ENCODE measurements at regions not wholly inside any gene's neighbourhood (a gene's known extent, or its start where the extent isn't known, plus 50 kb on each side); places are given as distances from the start of the nearest gene placed in this dataset.
A peak's percentile ranks its signal among the peaks of the same experiment; 100 is the strongest.
"Not testable (repeated sequence)": the region's sequence is repeated elsewhere in the genome, so short reads cannot be mapped to it uniquely, and the experiment has no call there.

GRCh38 chr12:31162896-31163560 lies 89.4 kb downstream of the DDX11 start:
- not testable (repeated sequence) for H3K4me3 ChIP-seq (ENCODE audit: low read length)

GRCh38 chr12:31174293-31174692 lies 100.6 kb downstream of the DDX11 start:
- not testable (repeated sequence) for H3K27ac ChIP-seq (ENCODE audit: low read length); H3F3A ChIP-seq (ENCODE audit: insufficient read depth, low read length); H3K4me1 ChIP-seq (ENCODE audit: low read length); H3K9ac ChIP-seq (ENCODE audit: low read length); H2AFZ ChIP-seq (ENCODE audit: low read length); H3K9me2 ChIP-seq (replicated peaks; ENCODE audit: insufficient read depth, low read length); H4K20me1 ChIP-seq (ENCODE audit: insufficient read depth, low read length); H3K27me3 ChIP-seq (replicated peaks; ENCODE audit: insufficient read depth, low read length); H3K79me2 ChIP-seq (ENCODE audit: low read length); H3K4me3 ChIP-seq (ENCODE audit: low read length); H3K9me3 ChIP-seq (replicated peaks; ENCODE audit: insufficient read depth, low read length); H3K36me3 ChIP-seq (replicated peaks; ENCODE audit: insufficient read depth, low read length); H3K4me2 ChIP-seq (ENCODE audit: low read depth, low read length); DNase-seq

More at GRCh38 chr12:31162896-31163560, 89.4 kb downstream of the DDX11 start:
- DNase-seq; H3K36me3 ChIP-seq (replicated peaks; ENCODE audit: insufficient read depth, low read length); H3K4me2 ChIP-seq (ENCODE audit: low read depth, low read length); H3K9ac ChIP-seq (ENCODE audit: low read length); H3K27ac ChIP-seq (ENCODE audit: low read length); H3K79me2 ChIP-seq (ENCODE audit: low read length); H3K27me3 ChIP-seq (replicated peaks; ENCODE audit: insufficient read depth, low read length); H3K9me2 ChIP-seq (replicated peaks; ENCODE audit: insufficient read depth, low read length); H3F3A ChIP-seq (ENCODE audit: insufficient read depth, low read length); H3K9me3 ChIP-seq (replicated peaks; ENCODE audit: insufficient read depth, low read length); H2AFZ ChIP-seq (ENCODE audit: low read length); H4K20me1 ChIP-seq (ENCODE audit: insufficient read depth, low read length); H3K4me1 ChIP-seq (ENCODE audit: low read length): not testable (repeated sequence)

GRCh38 chr12:31177514-31177913 lies 103.9 kb downstream of the DDX11 start:
- H3K79me2 ChIP-seq (ENCODE audit: low read length); H3K4me2 ChIP-seq (ENCODE audit: low read depth, low read length); H3K9ac ChIP-seq (ENCODE audit: low read length); H3K9me2 ChIP-seq (replicated peaks; ENCODE audit: insufficient read depth, low read length); H3K27me3 ChIP-seq (replicated peaks; ENCODE audit: insufficient read depth, low read length); H3K27ac ChIP-seq (ENCODE audit: low read length); H3K9me3 ChIP-seq (replicated peaks; ENCODE audit: insufficient read depth, low read length); H3K4me3 ChIP-seq (ENCODE audit: low read length); DNase-seq; H4K20me1 ChIP-seq (ENCODE audit: insufficient read depth, low read length); H3K36me3 ChIP-seq (replicated peaks; ENCODE audit: insufficient read depth, low read length); H2AFZ ChIP-seq (ENCODE audit: low read length): not testable (repeated sequence)
- peak; percentile 16 for TF ChIP-seq CTCF (IDR thresholded peaks at IDR 0.05; ENCODE audit: low read length)
- peaks cover 17% of the 10 kb centered on the region for H3K4me1 ChIP-seq (ENCODE audit: low read length)
- peaks cover 13% of the 10 kb centered on the region for H3F3A ChIP-seq (ENCODE audit: insufficient read depth, low read length)

GRCh38 chr12:31178875-31179274 lies 105.2 kb downstream of the DDX11 start:
- not testable (repeated sequence) for H3K9me2 ChIP-seq (replicated peaks; ENCODE audit: insufficient read depth, low read length); H3K36me3 ChIP-seq (replicated peaks; ENCODE audit: insufficient read depth, low read length); H3K9ac ChIP-seq (ENCODE audit: low read length); H3K79me2 ChIP-seq (ENCODE audit: low read length); H3K9me3 ChIP-seq (replicated peaks; ENCODE audit: insufficient read depth, low read length); H4K20me1 ChIP-seq (ENCODE audit: insufficient read depth, low read length); H2AFZ ChIP-seq (ENCODE audit: low read length); H3K4me3 ChIP-seq (ENCODE audit: low read length); H3K27me3 ChIP-seq (replicated peaks; ENCODE audit: insufficient read depth, low read length)
- peaks cover 13% of the 10 kb centered on the region for H3F3A ChIP-seq (ENCODE audit: insufficient read depth, low read length)
- peak; percentile 33 for DNase-seq
- peaks cover 18% of the 10 kb centered on the region for H3K4me1 ChIP-seq (ENCODE audit: low read length)
- peak overlapping the region; percentile 73; the same call in 1 of the 2 replicates for H3K27ac ChIP-seq (ENCODE audit: low read length)
- H3K4me2 ChIP-seq (ENCODE audit: low read depth, low read length) = 0 out of 2 replicates have a peak overlapping the region, but pooled peaks have one; percentile 27

GRCh38 chr12:31179627-31180237 lies 106.1 kb downstream of the DDX11 start:
- Histone ChIP-seq H3K27ac (ENCODE audit: low read length) (peak overlapping the region; percentile 73), H3K4me1 (ENCODE audit: low read length) (peaks cover 21% of the 10 kb centered on the region), H3F3A (ENCODE audit: insufficient read depth, low read length) (peaks cover 13% of the 10 kb centered on the region), H2AFZ (ENCODE audit: low read length) (peak overlapping the region; percentile 56; the same call in 1 of the 2 replicates)
- peak; percentile 84 for DNase-seq
- H3K4me2 ChIP-seq (ENCODE audit: low read depth, low read length); H4K20me1 ChIP-seq (ENCODE audit: insufficient read depth, low read length); H3K9me3 ChIP-seq (replicated peaks; ENCODE audit: insufficient read depth, low read length); H3K36me3 ChIP-seq (replicated peaks; ENCODE audit: insufficient read depth, low read length); H3K4me3 ChIP-seq (ENCODE audit: low read length); H3K79me2 ChIP-seq (ENCODE audit: low read length); H3K9ac ChIP-seq (ENCODE audit: low read length); H3K9me2 ChIP-seq (replicated peaks; ENCODE audit: insufficient read depth, low read length); H3K27me3 ChIP-seq (replicated peaks; ENCODE audit: insufficient read depth, low read length): not testable (repeated sequence)

- H2AFZ ChIP-seq (ENCODE audit: low read length); H3K4me3 ChIP-seq (ENCODE audit: low read length); H3K9me3 ChIP-seq (replicated peaks; ENCODE audit: insufficient read depth, low read length); H3K36me3 ChIP-seq (replicated peaks; ENCODE audit: insufficient read depth, low read length); H3K27me3 ChIP-seq (replicated peaks; ENCODE audit: insufficient read depth, low read length); H3K79me2 ChIP-seq (ENCODE audit: low read length); H3K9me2 ChIP-seq (replicated peaks; ENCODE audit: insufficient read depth, low read length); DNase-seq; H4K20me1 ChIP-seq (ENCODE audit: insufficient read depth, low read length): not testable (repeated sequence)
- Histone ChIP-seq H3K4me2 (ENCODE audit: low read depth, low read length) (0 out of 2 replicates have a peak overlapping the region, but pooled peaks have one; percentile 39), H3F3A (ENCODE audit: insufficient read depth, low read length) (peaks cover 13% of the 10 kb centered on the region), H3K4me1 (ENCODE audit: low read length) (peaks cover 21% of the 10 kb centered on the region), H3K27ac (ENCODE audit: low read length) (peak overlapping the region; percentile 62; the same call in 1 of the 2 replicates), H3K9ac (ENCODE audit: low read length) (peak overlapping the region; percentile 40; the same call in 1 of the 2 replicates)
Measured at GRCh38 chr12:31182571-31182970, 108.9 kb downstream of the DDX11 start.

GRCh38 chr12:31183107-31183506 lies 109.4 kb downstream of the DDX11 start:
- not testable (repeated sequence) for H3K4me2 ChIP-seq (ENCODE audit: low read depth, low read length); H3K79me2 ChIP-seq (ENCODE audit: low read length)

More at GRCh38 chr12:31183107-31183506, 109.4 kb downstream of the DDX11 start:
- not testable (repeated sequence) for H3K36me3 ChIP-seq (replicated peaks; ENCODE audit: insufficient read depth, low read length); H2AFZ ChIP-seq (ENCODE audit: low read length); H3K27me3 ChIP-seq (replicated peaks; ENCODE audit: insufficient read depth, low read length); H3K9ac ChIP-seq (ENCODE audit: low read length); H3K4me3 ChIP-seq (ENCODE audit: low read length); H3K9me3 ChIP-seq (replicated peaks; ENCODE audit: insufficient read depth, low read length); H4K20me1 ChIP-seq (ENCODE audit: insufficient read depth, low read length); H3K9me2 ChIP-seq (replicated peaks; ENCODE audit: insufficient read depth, low read length)
- DNase-seq = peak; percentile 21
- H3F3A ChIP-seq (ENCODE audit: insufficient read depth, low read length) = peaks cover 13% of the 10 kb centered on the region
- H3K4me1 ChIP-seq (ENCODE audit: low read length) = peaks cover 21% of the 10 kb centered on the region
- H3K27ac ChIP-seq (ENCODE audit: low read length) = peak overlapping the region; percentile 62; the same call in 1 of the 2 replicates

All from MM.1S (cell line).